B cell (primary cell): ENCODE measurements at regions not wholly inside any gene's neighbourhood (a gene's known extent, or its start where the extent isn't known, plus 50 kb on each side); places are given as distances from the start of the nearest gene placed in this dataset.

Experiments
- ATAC-seq: fragments of 200-7000 bp; cut with Tn5 transposase; one replicate; pipeline ENCODE4 v1.10.0; 2021; ENCODE audit warnings: low read depth, mild to moderate bottlenecking, moderate number of reproducible peaks, moderate library complexity
- CTCF ChIA-PET: fragments of 350-600 bp; sonication (Branson Sonifier 250); formaldehyde crosslinking; loops from one replicate; lab custom pipeline; 2021; ENCODE audit warnings: antibody characterized with exemption, inconsistent platforms; lab: Charles Lee
- POLR2A ChIA-PET: fragments of 350-600 bp; sonication (Branson Sonifier 250); formaldehyde crosslinking; loops from one replicate; lab custom pipeline; 2021; ENCODE audit warnings: antibody characterized with exemption; lab: Charles Lee
- DNase-seq: peaks from one replicate; pipeline ENCODE4 v3.0.0; 2013
- H2AFZ ChIP-seq: 2 replicates; pipeline ENCODE4 v1.6.1; 2012; ENCODE audit warnings: mild to moderate bottlenecking, low read depth, low read length; ENCODE audit not compliant: insufficient read depth, poor library complexity, severe bottlenecking
- H3K27ac ChIP-seq, 2 donors: 1 replicate in 1 of 2; 2 replicates in 1 of 2; pipeline ENCODE4 v1.5.1; 2012 to 2013; ENCODE audit warnings: low read length in 2 of 2, mild to moderate bottlenecking in 2 of 2, moderate library complexity in 1 of 2
- H3K27me3 ChIP-seq, 4 experiments: fragments of 200-600 bp in 1 of 4; sonication (generic) in 1 of 4; replicated peaks in 1 of 4; 1 replicate in 2 of 4; 2 replicates in 2 of 4; pipeline versions ENCODE4 v1.6.1 to v1.7.0; 2013 to 2016; ENCODE audit warnings: low read length in 3 of 4, mild to moderate bottlenecking in 2 of 4, mixed read lengths in 1 of 4, moderate library complexity in 1 of 4; ENCODE audit not compliant: insufficient read depth in 4 of 4, control insufficient read depth in 3 of 4; ENCODE audit errors: control extremely low read depth in 1 of 4
- H3K36me3 ChIP-seq, 2 experiments: replicated peaks in 1 of 2; 1 replicate in 1 of 2; 2 replicates in 1 of 2; pipeline versions ENCODE4 v1.6.1 to v1.7.1; 2013; ENCODE audit warnings: low read length in 1 of 2; ENCODE audit not compliant: insufficient read depth in 2 of 2, control insufficient read depth in 1 of 2; ENCODE audit errors: control extremely low read depth in 1 of 2, extremely low read depth in 1 of 2
- H3K4me1 ChIP-seq, 2 donors: fragments of 200-600 bp in 1 of 2; sonication (generic) in 1 of 2; 1 replicate in 1 of 2; 2 replicates in 1 of 2; pipeline versions ENCODE4 v1.5.1 to v1.6.1; 2013 to 2017; ENCODE audit warnings: low read length in 2 of 2; ENCODE audit not compliant: control insufficient read depth in 2 of 2, insufficient read depth in 2 of 2
- H3K4me2 ChIP-seq: replicated peaks from 2 replicates; pipeline ENCODE3; 2012; ENCODE audit warnings: mild to moderate bottlenecking, low read depth, low read length; ENCODE audit not compliant: poor library complexity, severe bottlenecking
- H3K4me3 ChIP-seq, 5 experiments: fragments of 200-600 bp in 1 of 5; sonication (generic) in 1 of 5; 1 replicate in 3 of 5; 2 replicates in 2 of 5; pipeline versions ENCODE4 v1.5.1 to v1.7.0; 2011 to 2016; ENCODE audit warnings: low read length in 4 of 5, mild to moderate bottlenecking in 4 of 5, low read depth in 2 of 5, control low read depth in 1 of 5, moderate library complexity in 1 of 5; ENCODE audit not compliant: insufficient read depth in 1 of 5; ENCODE audit errors: control extremely low read depth in 1 of 5, extremely low read depth in 1 of 5
- H3K79me2 ChIP-seq: fragments of 200-600 bp; sonication (generic); one replicate; pipeline ENCODE4 v1.6.0; 2016; ENCODE audit warnings: low read length; ENCODE audit not compliant: control insufficient read depth, insufficient read depth
- H3K9ac ChIP-seq: fragments of 200-600 bp; sonication (generic); 2 replicates; pipeline ENCODE4 v1.6.1; 2017; ENCODE audit warnings: mild to moderate bottlenecking, low read length, moderate library complexity
- H3K9me3 ChIP-seq, 3 donors: one replicate each; pipeline versions ENCODE4 v1.6.1 to v1.7.1; 2013; ENCODE audit warnings: low read length in 2 of 3; ENCODE audit not compliant: control insufficient read depth in 2 of 3, insufficient read depth in 1 of 3; ENCODE audit errors: control extremely low read depth in 1 of 3
- H4K20me1 ChIP-seq: 2 replicates; pipeline ENCODE4 v1.6.0; 2012; ENCODE audit warnings: mild to moderate bottlenecking, low read length; ENCODE audit not compliant: insufficient read depth, control insufficient read depth, poor library complexity, severe bottlenecking
- H3K27ac Mint-ChIP-seq: one replicate; pipeline ENCODE4 v1.8.0; 2021; ENCODE audit warnings: mixed read lengths
- H3K27me3 Mint-ChIP-seq: one replicate; pipeline ENCODE4 v1.8.0; 2021; ENCODE audit warnings: mixed read lengths
- H3K4me1 Mint-ChIP-seq: one replicate; pipeline ENCODE4 v1.8.0; 2021; ENCODE audit warnings: mixed read lengths
- H3K4me3 Mint-ChIP-seq: one replicate; pipeline ENCODE4 v1.8.0; 2021; ENCODE audit warnings: mixed read lengths
- H3K9me3 Mint-ChIP-seq: one replicate; pipeline ENCODE4 v1.8.0; 2022; ENCODE audit warnings: mixed read lengths; ENCODE audit not compliant: insufficient read depth
- CTCF ChIP-seq: fragments of 200-600 bp; IDR thresholded peaks from one replicate; pipeline ENCODE4 v1.8.0; 2022; ENCODE audit warnings: antibody characterized with exemption, mild to moderate bottlenecking
- EZH2 ChIP-seq: IDR thresholded peaks from 2 replicates; pipeline ENCODE4 v1.6.1; 2012; ENCODE audit warnings: borderline replicate concordance, low read depth, mild to moderate bottlenecking, moderate library complexity, low read length; ENCODE audit not compliant: insufficient read depth, poor library complexity, severe bottlenecking
- WGBS: methylation state at CpG from one replicate; pipeline ENCODE4 v1.1.5; 2013; ENCODE audit warnings: missing lambda C conversion rate; ENCODE audit not compliant: insufficient coverage; 5-methylcytosine and 5-hydroxymethylcytosine counted together
- intact Hi-C: fragments of 100-400 bp; cut with micrococcal nuclease; formaldehyde crosslinking; loops from one replicate; pipeline ENCODE4 v1.10.0; 2022

DNA sequence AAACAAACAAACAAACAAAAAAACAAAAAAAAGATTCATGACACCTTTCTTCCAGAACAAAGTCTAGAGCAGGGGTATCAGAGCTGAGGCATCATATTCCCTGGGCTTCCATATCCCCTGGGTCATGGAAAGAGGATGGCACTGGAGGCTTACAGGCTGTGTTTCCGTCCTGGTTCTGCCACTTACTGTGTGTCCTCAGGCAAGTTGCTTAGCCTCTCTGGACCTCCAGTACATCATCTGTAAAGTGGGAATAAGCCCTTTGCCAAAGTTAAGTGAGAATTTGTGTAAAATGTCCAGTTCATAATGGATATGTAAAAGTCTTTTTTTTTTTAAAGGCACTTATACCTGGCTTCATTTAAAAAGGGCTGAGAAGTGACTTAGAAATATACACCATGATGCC, 62.0 kb upstream of the FAM222A start:
- Mint-ChIP-seq H3K9me3 (no peaks in the 10 kb centered on the region), H3K4me1 (no peaks in the 10 kb centered on the region), H3K27ac (no peak overlapping the region), H3K4me3 (no peak overlapping the region), H3K27me3 (peaks cover 25% of the 10 kb centered on the region)
- DNase-seq (no peak), ATAC-seq (no peak)
- no peak for TF ChIP-seq CTCF
- no peak for TF ChIP-seq EZH2
- Histone ChIP-seq H3K9me3 (no peaks in the 10 kb centered on the region), H3K36me3 (no peaks in the 10 kb centered on the region), H3K4me3 (no peak overlapping the region), H2AFZ (no peak overlapping the region), H4K20me1 (no peaks in the 10 kb centered on the region), H3K79me2 (no peaks in the 10 kb centered on the region), H3K27ac (no peak overlapping the region), H3K4me2 (no peak overlapping the region), H3K9ac (no peak overlapping the region), H3K27me3 (peaks cover 0 to 7% (median 2%) of the 10 kb centered on the region in 4 experiments), H3K4me1 (no peaks in the 10 kb centered on the region)
- ChIA-PET POLR2A (no interaction called here), CTCF (no interaction called here)
- WGBS, result 86% methylated on average over 1 of the region's 1 CpG
- intact Hi-C loops, result no loop called here

GRCh38 chr12:109652233-109652976, 61.2 kb upstream of the FAM222A start:
- H3K4me2 ChIP-seq, result no peak overlapping the region
- no peak for TF ChIP-seq CTCF
- no peak for TF ChIP-seq EZH2
- H3K27me3 Mint-ChIP-seq, result peaks cover 17% of the 10 kb centered on the region
- no peaks in the 10 kb centered on the region for H4K20me1 ChIP-seq
- H3K4me3 ChIP-seq, result no peak overlapping the region
- CTCF ChIA-PET, result no interaction called here
- H2AFZ ChIP-seq, result no peak overlapping the region
- no peaks in the 10 kb centered on the region for H3K36me3 ChIP-seq
- H3K4me1 ChIP-seq, result no peaks in the 10 kb centered on the region
- no peaks in the 10 kb centered on the region for H3K9me3 Mint-ChIP-seq
- intact Hi-C loops, result no loop called here
- H3K27me3 ChIP-seq, result peaks cover 0 to 11% (median 1%) of the 10 kb centered on the region in 4 experiments
- ATAC-seq, result no peak
- no peaks in the 10 kb centered on the region for H3K79me2 ChIP-seq
- no peak overlapping the region for H3K9ac ChIP-seq
- no peaks in the 10 kb centered on the region for H3K4me1 Mint-ChIP-seq
- H3K27ac Mint-ChIP-seq, result no peak overlapping the region
- POLR2A ChIA-PET, result no interaction called here
- H3K9me3 ChIP-seq, result no peaks in the 10 kb centered on the region
- no peak overlapping the region for H3K27ac ChIP-seq
- H3K4me3 Mint-ChIP-seq, result no peak overlapping the region
- DNase-seq, result no peak
- 82% methylated on average over 4 of the region's 10 CpGs for WGBS
